ENCODE measurements at regions not wholly inside any gene's neighbourhood (a gene's known extent, or its start where the extent isn't known, plus 50 kb on each side); places are given as distances from the start of the nearest gene placed in this dataset.
"Not testable (repeated sequence)": the region's sequence is repeated elsewhere in the genome, so short reads cannot be mapped to it uniquely, and the experiment has no call there.

- not testable (repeated sequence) for DNase-seq (ENCODE audit: low read depth)
Observed at GRCh38 chr15:24309700-24310099, 365.9 kb upstream of the NPAP1 start.

- DNase-seq (ENCODE audit: low read depth) = not testable (repeated sequence)
Observed at GRCh38 chr15:24311692-24312091, 363.9 kb upstream of the NPAP1 start.

GRCh38 chr15:24316326-24316725, 359.2 kb upstream of the NPAP1 start:
- DNase-seq (ENCODE audit: low read depth) = not testable (repeated sequence)

- no peak for DNase-seq (ENCODE audit: low read depth)
Observed at GRCh38 chr15:24318981-24319380, 356.6 kb upstream of the NPAP1 start.

- DNase-seq (ENCODE audit: low read depth) = not testable (repeated sequence)
Observed at GRCh38 chr15:24324096-24324495, 351.5 kb upstream of the NPAP1 start.

- DNase-seq (ENCODE audit: low read depth) = not testable (repeated sequence)
Observed at GRCh38 chr15:24326513-24326912, 349.1 kb upstream of the NPAP1 start.

GRCh38 chr15:24331964-24332363, 343.6 kb upstream of the NPAP1 start:
- DNase-seq (ENCODE audit: low read depth) = not testable (repeated sequence)

GRCh38 chr15:24341876-24342275, 333.7 kb upstream of the NPAP1 start:
- DNase-seq (ENCODE audit: low read depth) = not testable (repeated sequence)

GRCh38 chr15:24352777-24353176, 322.8 kb upstream of the NPAP1 start:
- DNase-seq (ENCODE audit: low read depth) = not testable (repeated sequence)

GRCh38 chr15:24381103-24381502, 294.5 kb upstream of the NPAP1 start:
- not testable (repeated sequence) for DNase-seq (ENCODE audit: low read depth)

GRCh38 chr15:24385258-24385657, 290.3 kb upstream of the NPAP1 start:
- DNase-seq (ENCODE audit: low read depth) = not testable (repeated sequence)

- DNase-seq (ENCODE audit: low read depth) = no peak
Observed at GRCh38 chr15:24394303-24394702, 281.3 kb upstream of the NPAP1 start.

- DNase-seq (ENCODE audit: low read depth) = not testable (repeated sequence)
Observed at GRCh38 chr15:24412649-24413048, 262.9 kb upstream of the NPAP1 start.

- not testable (repeated sequence) for DNase-seq (ENCODE audit: low read depth)
Observed at GRCh38 chr15:24426286-24427054, 249.1 kb upstream of the NPAP1 start.

- DNase-seq (ENCODE audit: low read depth) = not testable (repeated sequence)
Observed at GRCh38 chr15:24427055-24427400, 248.5 kb upstream of the NPAP1 start.

GRCh38 chr15:24435075-24435820, 240.3 kb upstream of the NPAP1 start:
- DNase-seq (ENCODE audit: low read depth) = not testable (repeated sequence)

- DNase-seq (ENCODE audit: low read depth) = not testable (repeated sequence)
Observed at GRCh38 chr15:24437270-24437669, 238.3 kb upstream of the NPAP1 start.

GRCh38 chr15:24437735-24438134, 237.8 kb upstream of the NPAP1 start:
- not testable (repeated sequence) for DNase-seq (ENCODE audit: low read depth)

- DNase-seq (ENCODE audit: low read depth) = not testable (repeated sequence)
Observed at GRCh38 chr15:24477107-24478025, 198.2 kb upstream of the NPAP1 start.

- not testable (repeated sequence) for DNase-seq (ENCODE audit: low read depth)
Observed at GRCh38 chr15:24485885-24486567, 189.5 kb upstream of the NPAP1 start.

Data from LHCN-M2 (cell line).